G401 (cell line): ENCODE measurements at regions not wholly inside any gene's neighbourhood (a gene's known extent, or its start where the extent isn't known, plus 50 kb on each side); places are given as distances from the start of the nearest gene placed in this dataset.
"Not testable (repeated sequence)": the region's sequence is repeated elsewhere in the genome, so short reads cannot be mapped to it uniquely, and the experiment has no call there.

Source experiments
- DNase-seq: peaks from one replicate; pipeline ENCODE4 v3.0.0-alpha.2; 2015; ENCODE audit warnings: low spot score
- in situ Hi-C: cut with HindIII; loops from 2 replicates; pipeline ENCODE4 v1.10.0; 2016; ENCODE audit warnings: low sequenced_read_pairs, mixed read lengths

GRCh38 chr1:60842304-60842703 lies 240.1 kb upstream of the NFIA start:
- DNase-seq, result no peak
- in situ Hi-C loops, result no loop called here

- no peak for DNase-seq
- in situ Hi-C loops, result no loop called here
Measured at GRCh38 chr1:60841116-60842046, 241.0 kb upstream of the NFIA start.

- DNase-seq, in situ Hi-C loops: not testable (repeated sequence)
Measured at GRCh38 chr1:60840476-60840875, 241.9 kb upstream of the NFIA start.

GRCh38 chr1:60835649-60836048 lies 246.7 kb upstream of the NFIA start:
- no peak for DNase-seq
- in situ Hi-C loops, result no loop called here

- in situ Hi-C loops, result no loop called here
- DNase-seq, result no peak
Measured at GRCh38 chr1:60833173-60833572, 249.2 kb upstream of the NFIA start.

GRCh38 chr1:60832367-60832766 lies 250.0 kb upstream of the NFIA start:
- in situ Hi-C loops, result no loop called here
- DNase-seq, result no peak

- DNase-seq, result no peak
- in situ Hi-C loops, result no loop called here
Measured at GRCh38 chr1:60831780-60832179, 250.6 kb upstream of the NFIA start.

- no peak for DNase-seq
- in situ Hi-C loops, result no loop called here
Measured at GRCh38 chr1:60828944-60829343, 253.4 kb upstream of the NFIA start.

GRCh38 chr1:60826320-60827094 lies 255.9 kb upstream of the NFIA start:
- DNase-seq, result no peak
- in situ Hi-C loops, result no loop called here

GRCh38 chr1:60825593-60825992 lies 256.8 kb upstream of the NFIA start:
- no peak for DNase-seq
- in situ Hi-C loops, result no loop called here

GRCh38 chr1:60823151-60823550 lies 259.2 kb upstream of the NFIA start:
- in situ Hi-C loops, result no loop called here
- DNase-seq, result no peak

GRCh38 chr1:60822252-60822651 lies 260.1 kb upstream of the NFIA start:
- in situ Hi-C loops, result no loop called here
- DNase-seq, result no peak

GRCh38 chr1:60821156-60821555 lies 261.2 kb upstream of the NFIA start:
- DNase-seq, result no peak
- in situ Hi-C loops, result no loop called here

GRCh38 chr1:60818969-60819701 lies 263.2 kb upstream of the NFIA start:
- in situ Hi-C loops, result no loop called here
- DNase-seq, result no peak

- in situ Hi-C loops, result no loop called here
- no peak for DNase-seq
Measured at GRCh38 chr1:60813071-60813470, 269.3 kb upstream of the NFIA start.

GRCh38 chr1:60809204-60809980 lies 273.0 kb upstream of the NFIA start:
- in situ Hi-C loops, result no loop called here
- no peak for DNase-seq

- no peak for DNase-seq
- in situ Hi-C loops, result no loop called here
Measured at GRCh38 chr1:60808676-60809075, 273.7 kb upstream of the NFIA start.

- in situ Hi-C loops, result no loop called here
- no peak for DNase-seq
Measured at GRCh38 chr1:60802884-60803283, 279.5 kb upstream of the NFIA start.

GRCh38 chr1:60797351-60797750 lies 285.0 kb upstream of the NFIA start:
- in situ Hi-C loops, result no loop called here
- DNase-seq, result no peak
